Endothelial cell of umbilical vein (primary cell): ENCODE measurements at regions not wholly inside any gene's neighbourhood (a gene's known extent, or its start where the extent isn't known, plus 50 kb on each side); places are given as distances from the start of the nearest gene placed in this dataset.

Source experiments
- BruUV-seq: library from RNA; stranded (reverse); fragments of 400-500 nt; replicated peaks from 2 replicates; lab custom pipeline; 2021; lab: Mats Ljungman, UMichigan
- CTCF ChIA-PET: fragments of 300-600, 350-600 bp; sonication (Branson Sonifier 250); formaldehyde crosslinking; loops from one replicate; lab custom pipeline; 2021; ENCODE audit warnings: antibody characterized with exemption, inconsistent platforms; lab: Charles Lee
- POLR2A ChIA-PET: fragments of 300-600, 350-600 bp; sonication (Branson Sonifier 250); formaldehyde crosslinking; loops from one replicate; lab custom pipeline; 2021; ENCODE audit warnings: antibody characterized with exemption, inconsistent platforms; lab: Charles Lee
- DNase-seq: peaks from one replicate; pipeline ENCODE4 v3.0.0-alpha.2; 2011; ENCODE audit warnings: low read depth, low spot score
- FAIRE-seq: peaks from 2 replicates; lab custom pipeline; 2011; peaks lifted over from hg19 to GRCh38; lab: Jason Lieb, UNC
- H2AFZ ChIP-seq: 2 replicates; pipeline ENCODE4 v1.6.0; 2012; ENCODE audit warnings: low read depth, low read length, control low read depth, inconsistent platforms
- H3K27ac ChIP-seq: 2 replicates; pipeline ENCODE4 v1.5.1; 2011; ENCODE audit warnings: low read depth, mild to moderate bottlenecking, control low read depth, low read length, moderate library complexity; ENCODE audit not compliant: insufficient read depth
- H3K27me3 ChIP-seq, 2 experiments: 2 replicates each; pipeline versions ENCODE4 v1.6.0 to v1.6.1; 2011; ENCODE audit warnings: low read length in 2 of 2, mixed read lengths in 1 of 2; ENCODE audit not compliant: control insufficient read depth in 2 of 2, insufficient read depth in 2 of 2
- H3K36me3 ChIP-seq, 2 experiments: 2 replicates in 1 of 2; 3 replicates in 1 of 2; pipeline ENCODE4 v1.5.1; 2011; ENCODE audit warnings: low read length in 2 of 2, mild to moderate bottlenecking in 1 of 2, moderate library complexity in 1 of 2; ENCODE audit not compliant: control insufficient read depth in 2 of 2, insufficient read depth in 2 of 2; ENCODE audit errors: extremely low read depth in 1 of 2
- H3K4me1 ChIP-seq: 3 replicates; pipeline ENCODE4 v1.5.1; 2011; ENCODE audit warnings: mild to moderate bottlenecking, low read length; ENCODE audit not compliant: control insufficient read depth, insufficient read depth; ENCODE audit errors: extremely low read depth
- H3K4me2 ChIP-seq: 2 replicates; pipeline ENCODE4 v1.6.1; 2011; ENCODE audit warnings: low read length, control low read depth, mixed read lengths; ENCODE audit not compliant: insufficient read depth
- H3K4me3 ChIP-seq, 3 experiments: fragments of 200-600 bp in 1 of 3; sonication (generic), shearing (Covaris generic) in 1 of 3; replicated peaks in 1 of 3; 2 replicates each; pipeline ENCODE4 v1.5.1; 2011 to 2016; ENCODE audit warnings: control low read depth in 3 of 3, low read length in 3 of 3, mild to moderate bottlenecking in 2 of 3, inconsistent platforms in 1 of 3, low read depth in 1 of 3, moderate library complexity in 1 of 3; ENCODE audit not compliant: insufficient read depth in 1 of 3
- H3K79me2 ChIP-seq: 2 replicates; pipeline ENCODE4 v1.6.0; 2012; ENCODE audit warnings: low read length, inconsistent platforms; ENCODE audit not compliant: control insufficient read depth, insufficient read depth
- H3K9ac ChIP-seq: replicated peaks from 2 replicates; pipeline ENCODE3; 2011; ENCODE audit warnings: low read length, control low read depth; ENCODE audit not compliant: insufficient read depth; ENCODE audit errors: extremely low read depth
- H3K9me1 ChIP-seq: replicated peaks from 3 replicates; pipeline ENCODE4 v1.6.0; 2011; ENCODE audit warnings: mild to moderate bottlenecking, low read length; ENCODE audit not compliant: control insufficient read depth, insufficient read depth; ENCODE audit errors: extremely low read depth
- H3K9me3 ChIP-seq: replicated peaks from 2 replicates; pipeline ENCODE4 v1.5.1; 2012; ENCODE audit warnings: low read length, inconsistent platforms; ENCODE audit not compliant: control insufficient read depth, insufficient read depth
- H4K20me1 ChIP-seq: replicated peaks from 2 replicates; pipeline ENCODE3; 2011; ENCODE audit warnings: mild to moderate bottlenecking, low read length; ENCODE audit not compliant: control insufficient read depth, insufficient read depth; ENCODE audit errors: extremely low read depth
- EZH2 ChIP-seq: IDR thresholded peaks from 2 replicates; pipeline ENCODE4 v1.6.1; 2012; ENCODE audit warnings: borderline replicate concordance, low read depth, mild to moderate bottlenecking, moderate library complexity, low read length, inconsistent platforms; ENCODE audit not compliant: severe bottlenecking
- JUN ChIP-seq: IDR thresholded peaks from 2 replicates; pipeline ENCODE4 v1.6.1; 2011; ENCODE audit warnings: borderline replicate concordance, low read depth; ENCODE audit not compliant: insufficient read length, insufficient read depth
- MYC ChIP-seq: IDR thresholded peaks from one replicate; pipeline ENCODE4 v1.6.1; 2011; ENCODE audit warnings: mild to moderate bottlenecking, low read depth, low read length
- POLR2A ChIP-seq: IDR thresholded peaks from 2 replicates; pipeline ENCODE4 v1.6.1; 2012; ENCODE audit warnings: low read depth, mild to moderate bottlenecking, control low read depth, low read length
- POLR2AphosphoS5 ChIP-seq: IDR thresholded peaks from 2 replicates; pipeline ENCODE4 v1.6.1; 2012; ENCODE audit warnings: low read depth, mild to moderate bottlenecking, control low read depth, low read length, moderate library complexity; ENCODE audit not compliant: insufficient read depth
- dilution Hi-C: fragments of 300-500 bp; cut with MboI; formaldehyde crosslinking; loops from one replicate; pipeline ENCODE4 v1.15.0; 2019; ENCODE audit warnings: low sequenced_read_pairs; ENCODE audit not compliant: extremely low pct_ligation_motif_present
- intact Hi-C: fragments of 100-400 bp; cut with micrococcal nuclease; formaldehyde crosslinking; loops from one replicate; pipeline ENCODE4 v1.10.0; 2022
- TF ChIP-seq, protein P1 (sequence below), 2 donors: IDR thresholded peaks; 1 replicate in 1 of 2; 2 replicates in 1 of 2; pipeline ENCODE4 v1.5.1; 2011; ENCODE audit warnings: low read length in 2 of 2, mild to moderate bottlenecking in 2 of 2, moderate library complexity in 2 of 2, control low read depth in 1 of 2, inconsistent platforms in 1 of 2, low read depth in 1 of 2; ENCODE audit not compliant: insufficient read depth in 1 of 2; ENCODE audit errors: extremely low read depth in 1 of 2
- TF ChIP-seq, protein P2 (sequence below): IDR thresholded peaks from 2 replicates; pipeline ENCODE4 v1.6.1; 2011; ENCODE audit not compliant: insufficient read depth, insufficient read length

DNA sequence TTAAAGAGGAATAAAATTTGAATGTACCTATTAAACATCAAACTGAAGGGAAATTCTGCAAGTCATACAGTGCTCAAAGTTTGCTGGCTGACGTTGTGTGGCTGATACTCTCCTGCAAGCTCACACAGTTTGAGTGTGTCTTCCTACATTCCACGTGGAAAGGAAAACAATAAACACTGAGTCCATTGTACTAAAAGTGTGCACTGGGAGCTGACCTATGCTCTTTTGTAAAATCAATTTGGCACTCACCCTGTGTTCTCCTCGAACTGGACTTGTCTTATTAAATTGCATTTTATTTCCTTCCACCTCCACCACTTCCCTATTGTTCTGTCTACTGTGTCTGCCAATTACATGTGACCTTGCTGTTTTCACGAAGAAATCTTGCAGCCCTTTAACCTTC lies 458.0 kb downstream of the CPS1 start:
- no peaks in the 10 kb centered on the region for H3K4me1 ChIP-seq
- no peak overlapping the region for H3K9ac ChIP-seq
- ChIA-PET CTCF (no interaction called here), POLR2A (no interaction called here)
- H3K27ac ChIP-seq: no peak overlapping the region
- no peaks in the 10 kb centered on the region for H3K79me2 ChIP-seq
- peak; percentile 75 for DNase-seq
- no peak for TF ChIP-seq MYC
- no peak for TF ChIP-seq POLR2A
- TF ChIP-seq POLR2AphosphoS5: no peak
- TF ChIP-seq, protein P1, sequence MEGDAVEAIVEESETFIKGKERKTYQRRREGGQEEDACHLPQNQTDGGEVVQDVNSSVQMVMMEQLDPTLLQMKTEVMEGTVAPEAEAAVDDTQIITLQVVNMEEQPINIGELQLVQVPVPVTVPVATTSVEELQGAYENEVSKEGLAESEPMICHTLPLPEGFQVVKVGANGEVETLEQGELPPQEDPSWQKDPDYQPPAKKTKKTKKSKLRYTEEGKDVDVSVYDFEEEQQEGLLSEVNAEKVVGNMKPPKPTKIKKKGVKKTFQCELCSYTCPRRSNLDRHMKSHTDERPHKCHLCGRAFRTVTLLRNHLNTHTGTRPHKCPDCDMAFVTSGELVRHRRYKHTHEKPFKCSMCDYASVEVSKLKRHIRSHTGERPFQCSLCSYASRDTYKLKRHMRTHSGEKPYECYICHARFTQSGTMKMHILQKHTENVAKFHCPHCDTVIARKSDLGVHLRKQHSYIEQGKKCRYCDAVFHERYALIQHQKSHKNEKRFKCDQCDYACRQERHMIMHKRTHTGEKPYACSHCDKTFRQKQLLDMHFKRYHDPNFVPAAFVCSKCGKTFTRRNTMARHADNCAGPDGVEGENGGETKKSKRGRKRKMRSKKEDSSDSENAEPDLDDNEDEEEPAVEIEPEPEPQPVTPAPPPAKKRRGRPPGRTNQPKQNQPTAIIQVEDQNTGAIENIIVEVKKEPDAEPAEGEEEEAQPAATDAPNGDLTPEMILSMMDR (IDR thresholded peaks at IDR 0.05; ENCODE audit: extremely low read depth in 1 of 2, insufficient read depth in 1 of 2, low read depth in 1 of 2, low read length in 2 of 2): no peak
- TF ChIP-seq, protein P2, sequence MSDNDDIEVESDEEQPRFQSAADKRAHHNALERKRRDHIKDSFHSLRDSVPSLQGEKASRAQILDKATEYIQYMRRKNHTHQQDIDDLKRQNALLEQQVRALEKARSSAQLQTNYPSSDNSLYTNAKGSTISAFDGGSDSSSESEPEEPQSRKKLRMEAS: no peak
- no peak for TF ChIP-seq JUN
- no peak for TF ChIP-seq EZH2
- no peak overlapping the region for H3K4me3 ChIP-seq
- no peaks in the 10 kb centered on the region for H3K9me3 ChIP-seq
- no peaks in the 10 kb centered on the region for H3K36me3 ChIP-seq
- no peaks in the 10 kb centered on the region for H3K27me3 ChIP-seq
- no peak for FAIRE-seq
- no peak overlapping the region for H3K4me2 ChIP-seq
- H3K9me1 ChIP-seq: no peaks in the 10 kb centered on the region
- H2AFZ ChIP-seq: no peak overlapping the region
- H4K20me1 ChIP-seq: no peaks in the 10 kb centered on the region
- no TSS peak for BruUV-seq
- intact Hi-C loops: no loop called here
- dilution Hi-C loops: no loop called here
